DOHH2 (cell line): ENCODE measurements at regions not wholly inside any gene's neighbourhood (a gene's known extent, or its start where the extent isn't known, plus 50 kb on each side); places are given as distances from the start of the nearest gene placed in this dataset.

Source experiments
- H3F3A ChIP-seq: fragments of 200-600 bp; sonication (generic), shearing (Covaris generic); 2 replicates; pipeline ENCODE4 v1.6.0; 2016; ENCODE audit warnings: antibody characterized with exemption, mild to moderate bottlenecking; ENCODE audit not compliant: control insufficient read depth, insufficient read depth
- H3K27ac ChIP-seq: fragments of 200-600 bp; sonication (generic); 2 replicates; pipeline ENCODE4 v1.5.1; 2014; ENCODE audit warnings: low read depth, mild to moderate bottlenecking, low read length, moderate library complexity
- H3K27me3 ChIP-seq: fragments of 200-600 bp; sonication (generic); 2 replicates; pipeline ENCODE4 v1.6.1; 2014; ENCODE audit warnings: mild to moderate bottlenecking, low read length, mixed read lengths; ENCODE audit not compliant: control insufficient read depth
- H3K36me3 ChIP-seq: fragments of 200-600 bp; sonication (generic); 2 replicates; pipeline ENCODE4 v1.6.1; 2014; ENCODE audit warnings: mild to moderate bottlenecking, low read length, moderate library complexity, mixed read lengths; ENCODE audit not compliant: control insufficient read depth
- H3K4me1 ChIP-seq: fragments of 200-600 bp; sonication (generic); 2 replicates; pipeline ENCODE4 v1.6.1; 2014; ENCODE audit warnings: mild to moderate bottlenecking, low read length, mixed read lengths; ENCODE audit not compliant: control insufficient read depth
- H3K4me2 ChIP-seq: fragments of 200-600 bp; sonication (generic); 2 replicates; pipeline ENCODE4 v1.6.0; 2014; ENCODE audit warnings: mild to moderate bottlenecking, low read length, moderate library complexity
- H3K4me3 ChIP-seq: fragments of 200-600 bp; sonication (generic); 2 replicates; pipeline ENCODE4 v1.5.1; 2014; ENCODE audit warnings: mild to moderate bottlenecking, low read length, mixed read lengths
- H3K79me2 ChIP-seq: fragments of 200-600 bp; sonication (generic); 2 replicates; pipeline ENCODE4 v1.6.1; 2014; ENCODE audit warnings: mild to moderate bottlenecking, low read length, mixed read lengths; ENCODE audit not compliant: control insufficient read depth
- H3K9me2 ChIP-seq: fragments of 200-600 bp; sonication (generic); replicated peaks from 2 replicates; pipeline ENCODE4 v1.6.1; 2014; ENCODE audit warnings: mild to moderate bottlenecking, low read length, mixed read lengths; ENCODE audit not compliant: control insufficient read depth
- H3K9me3 ChIP-seq: fragments of 200-600 bp; sonication (generic); 2 replicates; pipeline ENCODE4 v1.6.1; 2014; ENCODE audit warnings: antibody characterized with exemption, low read length, mixed read lengths; ENCODE audit not compliant: control insufficient read depth, insufficient read depth
- H4K20me1 ChIP-seq: fragments of 200-600 bp; sonication (generic); 2 replicates; pipeline ENCODE4 v1.6.0; 2014; ENCODE audit warnings: low read depth, mild to moderate bottlenecking, antibody characterized with exemption, low read length, moderate library complexity; ENCODE audit not compliant: control insufficient read depth, insufficient read depth
- CTCF ChIP-seq: fragments of 200-600 bp; sonication (generic); IDR thresholded peaks from one replicate; pipeline ENCODE4 v1.5.1; 2014; ENCODE audit warnings: antibody characterized with exemption, mild to moderate bottlenecking, low read depth, low read length; ENCODE audit not compliant: poor library complexity, severe bottlenecking
- EZH2phosphoT487 ChIP-seq: fragments of 200-600 bp; sonication (generic); IDR thresholded peaks from 2 replicates; pipeline ENCODE4 v1.6.1; 2017; ENCODE audit warnings: borderline replicate concordance, mild to moderate bottlenecking, antibody characterized with exemption, low read length, moderate library complexity, mixed read lengths

- Histone ChIP-seq H3K79me2 (no peaks in the 10 kb centered on the region), H3K4me1 (no peaks in the 10 kb centered on the region), H4K20me1 (no peaks in the 10 kb centered on the region), H3K9me2 (no peaks in the 10 kb centered on the region), H3K4me2 (no peak overlapping the region), H3K36me3 (no peaks in the 10 kb centered on the region), H3K4me3 (no peak overlapping the region), H3F3A (no peaks in the 10 kb centered on the region), H3K9me3 (no peaks in the 10 kb centered on the region), H3K27ac (no peak overlapping the region), H3K27me3 (peaks cover 14% of the 10 kb centered on the region; the same call in 1 of the 2 replicates)
- TF ChIP-seq EZH2phosphoT487: no peak
- TF ChIP-seq CTCF: no peak
Observed at GRCh38 chr7:25787336-25787735, 364.7 kb upstream of the NFE2L3 start.

- H3K9me3 ChIP-seq: no peaks in the 10 kb centered on the region
- TF ChIP-seq CTCF: no peak
- TF ChIP-seq EZH2phosphoT487: no peak
- no peak overlapping the region for H3K4me2 ChIP-seq
- H3K9me2 ChIP-seq: no peaks in the 10 kb centered on the region
- H3F3A ChIP-seq: no peaks in the 10 kb centered on the region
- H4K20me1 ChIP-seq: no peaks in the 10 kb centered on the region
- H3K27me3 ChIP-seq: peaks cover 14% of the 10 kb centered on the region; the same call in 1 of the 2 replicates
- no peak overlapping the region for H3K4me3 ChIP-seq
- H3K4me1 ChIP-seq: no peaks in the 10 kb centered on the region
- H3K27ac ChIP-seq: no peak overlapping the region
- H3K36me3 ChIP-seq: no peaks in the 10 kb centered on the region
- H3K79me2 ChIP-seq: no peaks in the 10 kb centered on the region
Observed at GRCh38 chr7:25788371-25788770, 363.6 kb upstream of the NFE2L3 start.

GRCh38 chr7:25788961-25789620, 362.9 kb upstream of the NFE2L3 start:
- no peaks in the 10 kb centered on the region for H3F3A ChIP-seq
- no peaks in the 10 kb centered on the region for H3K36me3 ChIP-seq
- H3K4me2 ChIP-seq: no peak overlapping the region
- H3K27ac ChIP-seq: no peak overlapping the region
- no peaks in the 10 kb centered on the region for H3K79me2 ChIP-seq
- H4K20me1 ChIP-seq: no peaks in the 10 kb centered on the region
- H3K4me3 ChIP-seq: no peak overlapping the region
- H3K4me1 ChIP-seq: no peaks in the 10 kb centered on the region
- TF ChIP-seq EZH2phosphoT487: no peak
- no peak for TF ChIP-seq CTCF
- H3K9me3 ChIP-seq: no peaks in the 10 kb centered on the region
- H3K9me2 ChIP-seq: no peaks in the 10 kb centered on the region
- peaks cover 14% of the 10 kb centered on the region; the same call in 1 of the 2 replicates for H3K27me3 ChIP-seq
